GDM1 (cell line): ENCODE measurements at regions not wholly inside any gene's neighbourhood (a gene's known extent, or its start where the extent isn't known, plus 50 kb on each side); places are given as distances from the start of the nearest gene placed in this dataset.
"Not testable (repeated sequence)": the region's sequence is repeated elsewhere in the genome, so short reads cannot be mapped to it uniquely, and the experiment has no call there.

Experiments
- DNase-seq: peaks from one replicate; lab custom pipeline; 2025; lab: John Stamatoyannopoulos, UW

GRCh38 chr16:17011712-17012111 lies 459.0 kb downstream of the XYLT1 start:
- DNase-seq = no peak

GRCh38 chr16:17013038-17013437 lies 457.7 kb downstream of the XYLT1 start:
- no peak for DNase-seq

GRCh38 chr16:17014484-17015121 lies 456.2 kb downstream of the XYLT1 start:
- no peak for DNase-seq

GRCh38 chr16:17015702-17016101 lies 455.1 kb downstream of the XYLT1 start:
- DNase-seq = no peak

- DNase-seq = no peak
These were observed 453.3 kb downstream of the XYLT1 start for GRCh38 chr16:17017442-17017841.

GRCh38 chr16:17018585-17018939 lies 452.2 kb downstream of the XYLT1 start:
- DNase-seq = no peak

GRCh38 chr16:17019366-17019765 lies 451.4 kb downstream of the XYLT1 start:
- DNase-seq = no peak

- no peak for DNase-seq
These were observed 447.2 kb downstream of the XYLT1 start for GRCh38 chr16:17023606-17024005.

- DNase-seq = no peak
These were observed 446.2 kb downstream of the XYLT1 start for GRCh38 chr16:17024514-17024913.

- no peak for DNase-seq
These were observed 444.0 kb downstream of the XYLT1 start for GRCh38 chr16:17026600-17027242.

- DNase-seq = no peak
These were observed 443.2 kb downstream of the XYLT1 start for GRCh38 chr16:17027488-17028129.

- no peak for DNase-seq
These were observed 441.0 kb downstream of the XYLT1 start for GRCh38 chr16:17029602-17030350.

- no peak for DNase-seq
These were observed 439.1 kb downstream of the XYLT1 start for GRCh38 chr16:17031484-17032268.

GRCh38 chr16:17032332-17032731 lies 438.4 kb downstream of the XYLT1 start:
- DNase-seq = no peak

- no peak for DNase-seq
These were observed 436.1 kb downstream of the XYLT1 start for GRCh38 chr16:17034477-17035252.

- no peak for DNase-seq
These were observed 433.3 kb downstream of the XYLT1 start for GRCh38 chr16:17037499-17037898.

GRCh38 chr16:17038415-17038814 lies 432.3 kb downstream of the XYLT1 start:
- no peak for DNase-seq

- not testable (repeated sequence) for DNase-seq
These were observed 421.7 kb downstream of the XYLT1 start for GRCh38 chr16:17049109-17049508.

GRCh38 chr16:17050468-17050867 lies 420.3 kb downstream of the XYLT1 start:
- no peak for DNase-seq
